IMR-90 (cell line): ENCODE measurements at regions not wholly inside any gene's neighbourhood (a gene's known extent, or its start where the extent isn't known, plus 50 kb on each side); places are given as distances from the start of the nearest gene placed in this dataset.

Source experiments
- ATAC-seq: fragments of 200-7000 bp; cut with Tn5 transposase; 2 replicates; pipeline ENCODE4 v1.9.1; 2020; ENCODE audit warnings: low read depth, mild to moderate bottlenecking, moderate library complexity
- BruUV-seq: library from RNA; stranded (reverse); fragments of 400-500 nt; replicated peaks from 2 replicates; lab custom pipeline; 2021; lab: Mats Ljungman, UMichigan
- CTCF ChIA-PET: fragments of 300-600 bp; formaldehyde crosslinking; extraction: SDS; loops from one replicate; lab custom pipeline; 2021; ENCODE audit warnings: antibody characterized with exemption; lab: Yijun Ruan, JAX
- POLR2A ChIA-PET: fragments of 300-600 bp; sonication (Branson Sonifier 250); formaldehyde crosslinking; loops from one replicate; lab custom pipeline; 2022; ENCODE audit warnings: antibody characterized with exemption; ENCODE audit not compliant: unreplicated experiment; lab: Charles Lee
- DNase-seq: peaks from one replicate; pipeline ENCODE4 v3.0.0; 2013
- H2AFZ ChIP-seq: replicated peaks from 2 replicates; pipeline ENCODE3; 2013; ENCODE audit warnings: low read length, mild to moderate bottlenecking; ENCODE audit not compliant: poor library complexity
- H2AK5ac ChIP-seq: 2 replicates; pipeline ENCODE4 v1.6.1; 2013; ENCODE audit warnings: low read depth, low read length, inconsistent platforms
- H2AK9ac ChIP-seq: replicated peaks from 2 replicates; pipeline ENCODE3; 2013; ENCODE audit warnings: mild to moderate bottlenecking, low read depth, low read length, moderate library complexity; ENCODE audit not compliant: poor library complexity
- H2BK120ac ChIP-seq: 2 replicates; pipeline ENCODE4 v1.6.1; 2013; ENCODE audit warnings: low read depth, low read length, inconsistent platforms
- H2BK15ac ChIP-seq: 3 replicates; pipeline ENCODE4 v1.6.1; 2013; ENCODE audit warnings: low read depth, low read length, inconsistent platforms
- H2BK20ac ChIP-seq: 2 replicates; pipeline ENCODE4 v1.6.1; 2013; ENCODE audit warnings: low read depth, mild to moderate bottlenecking, inconsistent platforms, low read length, moderate library complexity
- H2BK5ac ChIP-seq: 2 replicates; pipeline ENCODE4 v1.6.1; 2013; ENCODE audit warnings: mild to moderate bottlenecking, low read depth, low read length, inconsistent platforms; ENCODE audit not compliant: poor library complexity, severe bottlenecking
- H3K14ac ChIP-seq: replicated peaks from 2 replicates; pipeline ENCODE4 v1.6.1; 2013; ENCODE audit warnings: low read depth, low read length, inconsistent platforms
- H3K18ac ChIP-seq: 2 replicates; pipeline ENCODE4 v1.6.1; 2013; ENCODE audit warnings: low read depth, low read length, control low read depth
- H3K23ac ChIP-seq: 2 replicates; pipeline ENCODE4 v1.6.1; 2013; ENCODE audit warnings: low read depth, low read length, inconsistent platforms
- H3K27ac ChIP-seq: 2 replicates; pipeline ENCODE4 v1.5.1; 2013; ENCODE audit warnings: mild to moderate bottlenecking, control low read depth, low read length; ENCODE audit not compliant: insufficient read depth
- H3K27me3 ChIP-seq: 2 replicates; pipeline ENCODE4 v1.6.1; 2013; ENCODE audit warnings: low read length; ENCODE audit not compliant: control insufficient read depth, insufficient read depth
- H3K36me3 ChIP-seq: 2 replicates; pipeline ENCODE4 v1.6.1; 2013; ENCODE audit warnings: low read length, mixed read lengths; ENCODE audit not compliant: control insufficient read depth, insufficient read depth
- H3K4ac ChIP-seq: 2 replicates; pipeline ENCODE4 v1.6.1; 2013; ENCODE audit warnings: low read depth, low read length, inconsistent platforms
- H3K4me1 ChIP-seq: 2 replicates; pipeline ENCODE4 v1.6.1; 2013; ENCODE audit warnings: low read length, mixed read lengths; ENCODE audit not compliant: control insufficient read depth, insufficient read depth
- H3K4me2 ChIP-seq: 2 replicates; pipeline ENCODE4 v1.6.1; 2013; ENCODE audit warnings: low read depth, mild to moderate bottlenecking, control low read depth, low read length, moderate library complexity
- H3K4me3 ChIP-seq: 2 replicates; pipeline ENCODE4 v1.5.1; 2013; ENCODE audit warnings: low read depth, mild to moderate bottlenecking, control low read depth, low read length, moderate library complexity; ENCODE audit not compliant: insufficient read depth
- H3K56ac ChIP-seq: 2 replicates; pipeline ENCODE4 v1.6.1; 2013; ENCODE audit warnings: low read length, inconsistent platforms; ENCODE audit not compliant: insufficient read depth; ENCODE audit errors: extremely low read depth
- H3K79me1 ChIP-seq, 2 experiments: 2 replicates each; pipeline ENCODE4 v1.6.1; 2013; ENCODE audit warnings: low read length in 2 of 2, inconsistent platforms in 1 of 2, low read depth in 1 of 2
- H3K9ac ChIP-seq: 2 replicates; pipeline ENCODE4 v1.6.1; 2013; ENCODE audit warnings: low read depth, low read length, control low read depth
- H3K9me1 ChIP-seq: 2 replicates; pipeline ENCODE4 v1.6.1; 2013; ENCODE audit warnings: low read length, inconsistent platforms; ENCODE audit not compliant: insufficient read depth
- H3K9me3 ChIP-seq: 2 replicates; pipeline ENCODE4 v1.6.1; 2013; ENCODE audit warnings: low read length; ENCODE audit not compliant: control insufficient read depth, insufficient read depth
- H4K20me1 ChIP-seq: 2 replicates; pipeline ENCODE4 v1.6.1; 2013; ENCODE audit warnings: low read length, inconsistent platforms; ENCODE audit not compliant: insufficient read depth
- H4K5ac ChIP-seq: 2 replicates; pipeline ENCODE4 v1.6.1; 2013; ENCODE audit warnings: mild to moderate bottlenecking, low read depth, low read length, control low read depth
- H4K8ac ChIP-seq, 2 experiments: 2 replicates each; pipeline ENCODE4 v1.6.1; 2013; ENCODE audit warnings: low read depth in 2 of 2, low read length in 2 of 2, control low read depth in 1 of 2, inconsistent platforms in 1 of 2
- H4K91ac ChIP-seq: 2 replicates; pipeline ENCODE4 v1.6.1; 2013; ENCODE audit warnings: low read depth, low read length, inconsistent platforms; ENCODE audit not compliant: insufficient read depth
- BHLHE40 ChIP-seq: fragments of 150-350 bp; IDR thresholded peaks from 2 replicates; pipeline ENCODE4 v1.6.1; 2016; ENCODE audit warnings: mild to moderate bottlenecking, low read depth, low read length
- CHD1 ChIP-seq: IDR thresholded peaks from 2 replicates; pipeline ENCODE4 v1.6.1; 2012; ENCODE audit warnings: low read depth, low read length, improper control_type of control experiment
- CTCF ChIP-seq: conservative IDR thresholded peaks from 2 replicates; pipeline ENCODE4 v1.5.1; 2012; ENCODE audit warnings: mild to moderate bottlenecking, low read depth, low read length, improper control_type of control experiment
- FOS ChIP-seq: fragments of 150-350 bp; IDR thresholded peaks from 2 replicates; pipeline ENCODE4 v1.6.1; 2016; ENCODE audit warnings: low read depth, low read length
- NFE2L2 ChIP-seq: fragments of 150-350 bp; IDR thresholded peaks from 2 replicates; pipeline ENCODE4 v1.6.1; 2016; ENCODE audit warnings: low read depth, mild to moderate bottlenecking, low read length
- RAD21 ChIP-seq: IDR thresholded peaks from 2 replicates; pipeline ENCODE4 v1.6.1; 2012; ENCODE audit warnings: low read length, improper control_type of control experiment
- RCOR1 ChIP-seq: IDR thresholded peaks from 2 replicates; pipeline ENCODE4 v1.6.1; 2012; ENCODE audit warnings: mild to moderate bottlenecking, low read length, improper control_type of control experiment; ENCODE audit not compliant: insufficient replicate concordance
- SMC3 ChIP-seq: fragments of 150-350 bp; IDR thresholded peaks from 2 replicates; pipeline ENCODE4 v1.6.1; 2016; ENCODE audit warnings: low read depth, mild to moderate bottlenecking, antibody characterized with exemption, low read length, moderate library complexity
- USF2 ChIP-seq: fragments of 150-350 bp; IDR thresholded peaks from 2 replicates; pipeline ENCODE4 v1.6.1; 2017; ENCODE audit warnings: mild to moderate bottlenecking, antibody characterized with exemption, low read length, low read depth
- WGBS, 2 experiments: methylation state at CpG; one replicate each; pipeline versions ENCODE4 v1.1.5 to v1.1.7; 2013; ENCODE audit warnings: missing lambda C conversion rate in 2 of 2; ENCODE audit not compliant: insufficient read length in 1 of 2; ENCODE audit errors: extremely low coverage in 2 of 2; 5-methylcytosine and 5-hydroxymethylcytosine counted together
- dilution Hi-C: fragments of 300-500 bp; cut with HindIII; formaldehyde crosslinking; loops from one replicate; pipeline ENCODE4 v1.14.3; 2018; ENCODE audit warnings: low sequenced_read_pairs; ENCODE audit not compliant: unreplicated experiment
- in situ Hi-C: fragments of 300-500 bp; cut with MboI; formaldehyde crosslinking; loops from 3 replicates; pipeline ENCODE4 v1.14.3; 2019; ENCODE audit warnings: low sequenced_read_pairs, inconsistent platforms, mixed read lengths
- intact Hi-C: fragments of 100-400 bp; cut with micrococcal nuclease; formaldehyde crosslinking; loops from 2 replicates; pipeline ENCODE4 v1.10.0; 2022

- Histone ChIP-seq H4K91ac (no peak overlapping the region), H3K18ac (no peak overlapping the region), H3K27me3 (no peaks in the 10 kb centered on the region), H3K4ac (no peak overlapping the region), H2AFZ (no peak overlapping the region), H3K9me1 (no peaks in the 10 kb centered on the region), H2BK120ac (no peak overlapping the region), H3K36me3 (no peaks in the 10 kb centered on the region), H2AK9ac (no peak overlapping the region), H2BK15ac (no peak overlapping the region), H2BK5ac (no peak overlapping the region), H2BK20ac (no peak overlapping the region), H3K14ac (no peak overlapping the region), H3K9me3 (peaks cover 9% of the 10 kb centered on the region), H4K20me1 (no peaks in the 10 kb centered on the region), H3K4me2 (no peak overlapping the region), H3K4me3 (no peak overlapping the region), H3K9ac (no peak overlapping the region), H4K5ac (no peak overlapping the region), H3K79me1 (no peaks in the 10 kb centered on the region), H2AK5ac (no peak overlapping the region), H3K56ac (no peak overlapping the region), H4K8ac (no peak overlapping the region), H3K27ac (no peak overlapping the region), H3K4me1 (no peaks in the 10 kb centered on the region), H3K23ac (no peak overlapping the region)
- DNase-seq: no peak
- no CpG with 5 or more reads among the region's 2 CpGs for WGBS, 2 experiments
- intact Hi-C loops: no loop called here
- in situ Hi-C loops: no loop called here
- TF ChIP-seq SMC3 (no peak), CTCF (no peak), NFE2L2 (no peak), USF2 (no peak), BHLHE40 (no peak), RAD21 (no peak), RCOR1 (no peak), FOS (no peak), CHD1 (no peak)
- no TSS peak for BruUV-seq
- dilution Hi-C loops: no loop called here
- ATAC-seq: no peak
- ChIA-PET CTCF (no interaction called here), POLR2A (no interaction called here)
These were observed 312.3 kb upstream of the NMUR2 start for GRCh38 chr5:152717393-152717792.
